GM19397 (cell line): ENCODE measurements at regions not wholly inside any gene's neighbourhood (a gene's known extent, or its start where the extent isn't known, plus 50 kb on each side); places are given as distances from the start of the nearest gene placed in this dataset.

Experiments
- ATAC-seq: cut with Tn5 transposase; IDR thresholded peaks from one replicate; pipeline ENCODE4 v1.9.1; 2021; ENCODE audit warnings: mild to moderate bottlenecking, moderate library complexity; ENCODE audit not compliant: unreplicated experiment

GRCh38 chr10:117669122-117669521 lies 126.6 kb downstream of the EMX2 start:
- no peak for ATAC-seq

GRCh38 chr10:117670116-117670904 lies 127.8 kb downstream of the EMX2 start:
- ATAC-seq: no peak

- no peak for ATAC-seq
Measured at GRCh38 chr10:117673230-117674010, 130.9 kb downstream of the EMX2 start.

DNA sequence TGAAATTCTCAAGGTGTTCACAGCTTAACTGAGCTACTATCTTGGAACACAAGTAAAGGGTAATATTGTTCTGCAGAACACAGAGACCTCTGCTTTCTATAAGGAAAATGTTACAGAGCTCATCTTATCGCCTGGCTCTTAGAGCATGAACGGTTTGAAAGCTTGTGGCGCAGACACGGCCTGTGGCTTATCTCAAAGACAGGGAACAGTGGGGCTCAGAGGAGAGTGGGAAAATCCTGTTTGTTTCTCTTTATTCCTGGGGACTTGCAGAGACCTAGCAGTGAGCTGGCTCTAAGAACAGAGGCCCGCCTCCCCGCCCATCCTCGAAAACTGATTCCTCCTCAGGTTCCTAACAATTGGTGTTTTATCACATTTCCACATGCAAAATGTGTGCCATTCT lies 131.7 kb downstream of the EMX2 start:
- ATAC-seq: no peak

GRCh38 chr10:117674646-117675045 lies 132.1 kb downstream of the EMX2 start:
- ATAC-seq: no peak

GRCh38 chr10:117675514-117676055 lies 133.0 kb downstream of the EMX2 start:
- no peak for ATAC-seq

- ATAC-seq: no peak
Measured at GRCh38 chr10:117677239-117677638, 134.7 kb downstream of the EMX2 start.

- no peak for ATAC-seq
Measured at GRCh38 chr10:117677890-117678500, 135.4 kb downstream of the EMX2 start.

GRCh38 chr10:117680601-117681000 lies 138.1 kb downstream of the EMX2 start:
- no peak for ATAC-seq

- ATAC-seq: no peak
Measured at GRCh38 chr10:117681104-117681503, 138.6 kb downstream of the EMX2 start.

DNA sequence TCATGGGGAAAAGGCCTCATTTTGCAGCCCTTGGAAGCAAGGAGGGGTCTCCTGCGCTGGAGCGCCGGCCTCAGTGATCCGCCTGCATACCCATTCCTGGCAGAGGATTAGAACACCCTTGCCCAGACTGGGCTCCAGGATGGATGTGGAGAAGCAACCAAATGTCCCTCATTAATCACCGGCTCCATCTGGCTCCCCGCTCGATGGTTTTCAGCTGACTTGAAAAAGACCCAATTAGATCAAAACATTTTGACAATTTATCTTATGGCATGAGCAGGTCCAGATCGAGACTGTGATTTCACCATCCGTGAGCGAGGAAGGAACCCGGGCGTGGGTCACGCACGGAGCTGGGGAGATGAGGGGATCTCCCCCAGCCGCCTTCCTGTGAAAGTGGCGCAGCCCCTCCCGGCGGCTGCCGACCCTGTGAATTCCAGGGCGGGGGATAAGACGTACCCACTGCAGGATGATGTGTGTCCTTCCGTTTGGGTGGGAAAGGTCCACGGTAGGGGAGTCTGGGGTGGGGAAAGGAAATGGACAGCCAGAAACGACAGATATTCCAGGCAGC lies 141.6 kb downstream of the EMX2 start:
- no peak for ATAC-seq

- no peak for ATAC-seq
Measured at GRCh38 chr10:117684672-117685211, 142.2 kb downstream of the EMX2 start.

DNA sequence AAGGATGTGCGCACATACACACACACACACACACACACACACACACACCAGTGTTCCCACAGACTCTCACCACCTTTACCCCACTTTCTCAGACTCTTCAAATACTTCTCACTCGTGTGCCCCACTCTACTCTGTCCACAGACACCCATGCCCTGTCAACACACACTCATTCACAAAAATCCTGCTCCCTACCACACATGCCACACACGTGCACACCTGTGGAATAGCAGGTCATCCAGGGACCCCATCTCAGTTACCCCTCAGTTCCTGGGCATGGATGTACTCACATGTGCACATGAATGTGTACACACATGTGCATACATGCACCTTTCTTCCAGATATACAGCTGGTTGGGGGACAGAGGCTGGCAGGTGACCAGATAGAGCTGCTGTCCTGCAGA lies 142.9 kb downstream of the EMX2 start:
- no peak for ATAC-seq

DNA sequence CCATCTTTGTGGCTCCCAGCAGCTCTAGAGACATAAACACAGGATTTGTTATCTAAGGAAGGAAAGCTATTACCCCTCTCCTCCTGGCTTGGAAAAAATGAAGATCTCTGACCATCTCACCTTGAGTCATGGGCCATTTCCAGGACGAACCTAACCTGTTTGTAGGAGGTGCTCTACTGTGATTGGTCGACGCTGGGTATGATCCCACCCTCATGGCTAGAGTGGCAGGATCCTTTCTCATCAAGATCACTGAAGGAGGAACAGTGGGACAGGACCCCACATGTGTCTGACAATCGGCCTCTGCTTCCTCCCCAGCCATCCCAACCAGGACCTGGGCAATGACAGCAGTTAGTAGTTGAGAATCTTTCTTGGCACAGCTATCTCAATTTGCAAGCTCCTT lies 144.1 kb downstream of the EMX2 start:
- ATAC-seq: no peak

DNA sequence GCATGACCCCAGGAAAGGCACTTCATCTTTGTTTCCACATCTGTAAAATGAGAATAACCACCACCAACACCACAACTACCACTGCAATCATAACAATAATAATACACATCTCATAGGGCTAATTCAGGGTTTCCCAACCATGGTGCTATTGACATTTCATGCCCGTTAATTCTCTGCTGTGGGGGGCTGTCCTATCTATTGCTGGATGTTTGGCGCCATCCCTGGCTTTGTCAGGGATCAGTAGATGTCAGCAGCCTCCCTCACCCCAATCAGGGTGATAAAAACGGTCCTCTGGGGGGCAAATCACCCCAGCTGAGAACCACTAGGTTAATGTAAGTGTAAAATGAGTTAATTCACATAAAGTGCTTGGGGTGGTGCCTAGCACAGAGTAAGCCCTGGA lies 145.8 kb downstream of the EMX2 start:
- ATAC-seq: no peak

DNA sequence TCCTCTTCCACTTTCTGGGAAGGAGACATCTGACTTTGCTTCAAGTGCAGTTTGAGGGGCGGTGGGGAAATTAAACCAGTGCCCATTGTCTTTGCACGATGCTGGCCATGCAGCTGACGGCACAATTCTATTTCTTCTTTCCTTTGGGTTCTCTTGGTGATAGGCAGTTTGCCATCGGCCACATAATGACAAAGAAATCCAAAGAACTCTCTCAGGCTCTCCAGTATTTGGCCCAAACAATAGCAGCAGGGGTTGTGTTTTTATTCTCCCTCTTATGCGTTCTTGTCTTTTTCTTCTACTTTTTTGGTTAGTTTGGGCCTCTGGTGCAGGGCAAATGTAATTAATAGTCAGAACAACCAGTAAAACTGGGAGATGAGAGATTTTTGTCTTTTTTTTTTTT lies 147.0 kb downstream of the EMX2 start:
- ATAC-seq: no peak

- ATAC-seq: no peak
Measured at GRCh38 chr10:117690359-117690758, 147.8 kb downstream of the EMX2 start.

- no peak for ATAC-seq
Measured at GRCh38 chr10:117694190-117694589, 151.6 kb downstream of the EMX2 start.

GRCh38 chr10:117697402-117697801 lies 154.9 kb downstream of the EMX2 start:
- no peak for ATAC-seq

DNA sequence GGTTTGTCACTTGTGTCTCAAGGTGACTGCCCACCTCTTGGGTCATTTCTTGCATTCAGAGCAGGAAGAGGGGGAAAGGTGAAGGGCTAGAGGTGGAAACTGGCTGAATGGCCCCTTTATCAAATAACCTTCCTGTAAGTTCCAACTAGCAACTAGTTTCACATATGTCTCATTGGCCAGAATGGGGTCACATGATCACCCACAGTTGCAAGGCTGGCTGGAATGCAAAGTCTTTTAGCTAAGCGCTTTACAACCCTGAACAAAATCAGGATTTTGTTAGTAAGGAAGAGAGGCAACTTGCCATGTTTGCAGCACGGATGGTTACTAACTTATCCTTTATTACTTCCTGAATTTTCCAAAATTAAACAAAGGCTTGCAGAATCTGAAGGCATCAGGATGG lies 156.3 kb downstream of the EMX2 start:
- ATAC-seq: no peak
